ENCODE measurements at regions not wholly inside any gene's neighbourhood (a gene's known extent, or its start where the extent isn't known, plus 50 kb on each side); places are given as distances from the start of the nearest gene placed in this dataset.

DNA sequence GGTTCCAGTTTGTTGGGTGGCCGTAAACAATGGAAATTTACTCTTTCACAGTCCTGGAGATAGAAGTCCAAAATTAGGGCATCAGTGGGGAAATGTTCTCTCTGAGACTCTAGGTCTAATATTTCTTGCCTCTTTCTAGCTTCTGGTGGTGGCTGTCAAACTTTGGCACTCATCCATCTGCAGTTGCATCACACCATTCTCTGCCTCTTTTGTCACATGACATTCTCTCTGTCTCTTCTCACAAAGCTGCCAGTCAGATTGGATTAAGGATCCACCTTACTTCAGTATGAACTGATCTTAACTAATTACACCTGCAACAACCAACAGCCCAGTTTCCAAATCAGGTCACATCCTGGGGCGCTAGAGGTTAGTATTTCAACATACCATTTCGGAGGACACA lies 222.9 kb upstream of the FTMT start:
- no peaks in the 10 kb centered on the region for H3K36me3 ChIP-seq
- no peaks in the 10 kb centered on the region for H3K9me3 ChIP-seq
- H3K27me3 ChIP-seq = no peaks in the 10 kb centered on the region
- intact Hi-C loops (cut with DNase I) = no loop called here
- H3K27ac ChIP-seq (replicated peaks in 1 of 4) = no peak overlapping the region
- TF ChIP-seq POLR2AphosphoS5 (IDR thresholded peaks at IDR 0.05) (no peak), EP300 (IDR thresholded peaks at IDR 0.05) (no peak), POLR2A (IDR thresholded peaks at IDR 0.05; ENCODE audit: low read depth) (no peak)
- TF ChIP-seq, protein P1, sequence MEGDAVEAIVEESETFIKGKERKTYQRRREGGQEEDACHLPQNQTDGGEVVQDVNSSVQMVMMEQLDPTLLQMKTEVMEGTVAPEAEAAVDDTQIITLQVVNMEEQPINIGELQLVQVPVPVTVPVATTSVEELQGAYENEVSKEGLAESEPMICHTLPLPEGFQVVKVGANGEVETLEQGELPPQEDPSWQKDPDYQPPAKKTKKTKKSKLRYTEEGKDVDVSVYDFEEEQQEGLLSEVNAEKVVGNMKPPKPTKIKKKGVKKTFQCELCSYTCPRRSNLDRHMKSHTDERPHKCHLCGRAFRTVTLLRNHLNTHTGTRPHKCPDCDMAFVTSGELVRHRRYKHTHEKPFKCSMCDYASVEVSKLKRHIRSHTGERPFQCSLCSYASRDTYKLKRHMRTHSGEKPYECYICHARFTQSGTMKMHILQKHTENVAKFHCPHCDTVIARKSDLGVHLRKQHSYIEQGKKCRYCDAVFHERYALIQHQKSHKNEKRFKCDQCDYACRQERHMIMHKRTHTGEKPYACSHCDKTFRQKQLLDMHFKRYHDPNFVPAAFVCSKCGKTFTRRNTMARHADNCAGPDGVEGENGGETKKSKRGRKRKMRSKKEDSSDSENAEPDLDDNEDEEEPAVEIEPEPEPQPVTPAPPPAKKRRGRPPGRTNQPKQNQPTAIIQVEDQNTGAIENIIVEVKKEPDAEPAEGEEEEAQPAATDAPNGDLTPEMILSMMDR (IDR thresholded peaks at IDR 0.05) = no peak
- no peak for DNase-seq (ENCODE audit: extremely low spot score)
- WGBS = 79% methylated on average over 3 of the region's 3 CpGs
- no peaks in the 10 kb centered on the region for H3K4me1 ChIP-seq
- no peak overlapping the region for H3K4me3 ChIP-seq

GRCh38 chr5:121630402-121630801 lies 221.3 kb upstream of the FTMT start:
- intact Hi-C loops (cut with DNase I) = no loop called here
- Histone ChIP-seq H3K4me3 (no peak overlapping the region), H3K4me1 (no peaks in the 10 kb centered on the region), H3K27ac (replicated peaks in 1 of 4) (no peak overlapping the region), H3K36me3 (no peaks in the 10 kb centered on the region), H3K27me3 (no peaks in the 10 kb centered on the region), H3K9me3 (no peaks in the 10 kb centered on the region)
- no peak for TF ChIP-seq POLR2A (IDR thresholded peaks at IDR 0.05; ENCODE audit: low read depth)
- no peak for TF ChIP-seq EP300 (IDR thresholded peaks at IDR 0.05)
- TF ChIP-seq, protein P1 (IDR thresholded peaks at IDR 0.05) = no peak
- TF ChIP-seq POLR2AphosphoS5 (IDR thresholded peaks at IDR 0.05) = no peak
- 43% methylated on average over 5 of the region's 5 CpGs for WGBS
- DNase-seq (ENCODE audit: extremely low spot score) = no peak

GRCh38 chr5:121634946-121635345 lies 216.7 kb upstream of the FTMT start:
- Histone ChIP-seq H3K27ac (replicated peaks in 1 of 4) (no peak overlapping the region), H3K9me3 (no peaks in the 10 kb centered on the region), H3K4me1 (no peaks in the 10 kb centered on the region), H3K36me3 (no peaks in the 10 kb centered on the region), H3K27me3 (no peaks in the 10 kb centered on the region), H3K4me3 (no peak overlapping the region)
- intact Hi-C loops (cut with DNase I) = no loop called here
- no peak for DNase-seq (ENCODE audit: extremely low spot score)
- TF ChIP-seq POLR2A (IDR thresholded peaks at IDR 0.05; ENCODE audit: low read depth) = no peak
- no peak for TF ChIP-seq POLR2AphosphoS5 (IDR thresholded peaks at IDR 0.05)
- TF ChIP-seq, protein P1 (IDR thresholded peaks at IDR 0.05) = no peak
- TF ChIP-seq EP300 (IDR thresholded peaks at IDR 0.05) = no peak
- WGBS = 64% methylated on average over 2 of the region's 2 CpGs

DNA sequence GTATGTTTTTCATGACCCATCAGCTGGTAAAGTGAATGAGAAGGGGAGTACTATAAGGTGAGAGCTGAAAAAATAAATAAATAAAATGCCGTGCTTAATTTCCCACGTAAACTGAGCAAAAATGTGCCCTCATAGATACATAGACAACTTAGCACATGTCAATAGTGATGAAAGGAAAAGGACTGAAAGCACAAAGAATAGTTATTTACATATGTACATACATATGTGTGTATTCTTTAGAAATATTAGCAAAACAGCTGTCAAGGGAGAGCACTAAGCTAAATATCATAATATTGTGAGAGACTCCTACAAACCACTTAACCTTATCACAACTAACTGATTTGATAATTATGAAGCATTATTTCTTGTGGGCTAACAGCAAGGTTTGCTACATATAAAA lies 213.6 kb upstream of the FTMT start:
- TF ChIP-seq POLR2A (IDR thresholded peaks at IDR 0.05; ENCODE audit: low read depth) (no peak), EP300 (IDR thresholded peaks at IDR 0.05) (no peak), POLR2AphosphoS5 (IDR thresholded peaks at IDR 0.05) (no peak)
- TF ChIP-seq, protein P1 (IDR thresholded peaks at IDR 0.05) = no peak
- H3K36me3 ChIP-seq = no peaks in the 10 kb centered on the region
- WGBS = 79% methylated on average over 2 of the region's 2 CpGs

DNA sequence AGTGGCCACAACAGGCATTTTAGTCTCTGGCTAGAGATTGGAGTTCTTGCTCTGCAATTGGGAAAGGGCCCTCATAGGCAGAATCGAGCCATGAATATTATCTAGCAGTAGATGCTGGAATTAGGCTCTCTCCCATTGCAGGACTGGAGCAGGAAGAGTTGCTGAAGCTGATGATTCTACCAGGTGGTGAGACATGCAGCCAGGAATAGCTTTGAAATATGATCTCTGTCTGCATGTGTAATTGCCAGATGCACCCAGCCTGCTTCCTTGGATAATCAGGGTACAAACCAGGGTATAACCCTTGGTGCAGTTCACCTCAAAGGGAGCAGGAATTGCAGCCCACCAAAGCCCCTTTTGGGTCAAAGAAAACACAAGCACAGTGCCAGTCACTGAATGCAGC lies 211.4 kb upstream of the FTMT start:
- no peak overlapping the region for H3K27ac ChIP-seq (replicated peaks in 1 of 4)
- H3K4me1 ChIP-seq = no peaks in the 10 kb centered on the region
- H3K9me3 ChIP-seq = no peaks in the 10 kb centered on the region
- no peaks in the 10 kb centered on the region for H3K36me3 ChIP-seq
- intact Hi-C loops (cut with DNase I) = no loop called here
- DNase-seq (ENCODE audit: extremely low spot score) = no peak
- H3K4me3 ChIP-seq = no peak overlapping the region
- 89% methylated on average over 1 of the region's 1 CpG for WGBS
- no peak for TF ChIP-seq POLR2AphosphoS5 (IDR thresholded peaks at IDR 0.05)
- TF ChIP-seq, protein P1 (IDR thresholded peaks at IDR 0.05) = no peak
- TF ChIP-seq EP300 (IDR thresholded peaks at IDR 0.05) = no peak
- no peak for TF ChIP-seq POLR2A (IDR thresholded peaks at IDR 0.05; ENCODE audit: low read depth)
- no peaks in the 10 kb centered on the region for H3K27me3 ChIP-seq

More for the DNA sequence above, 213.6 kb upstream of the FTMT start:
- Histone ChIP-seq H3K9me3 (no peaks in the 10 kb centered on the region), H3K4me1 (no peaks in the 10 kb centered on the region), H3K4me3 (no peak overlapping the region), H3K27ac (replicated peaks in 1 of 4) (no peak overlapping the region), H3K27me3 (no peaks in the 10 kb centered on the region)
- intact Hi-C loops (cut with DNase I) = no loop called here
- DNase-seq (ENCODE audit: extremely low spot score) = no peak
